G401 (cell line): ENCODE measurements at regions not wholly inside any gene's neighbourhood (a gene's known extent, or its start where the extent isn't known, plus 50 kb on each side); places are given as distances from the start of the nearest gene placed in this dataset.

Experiments
- DNase-seq: peaks from one replicate; pipeline ENCODE4 v3.0.0-alpha.2; 2015; ENCODE audit warnings: low spot score
- in situ Hi-C: cut with HindIII; loops from 2 replicates; pipeline ENCODE4 v1.10.0; 2016; ENCODE audit warnings: low sequenced_read_pairs, mixed read lengths

- no peak for DNase-seq
- in situ Hi-C loops = no loop called here
Measured at GRCh38 chr18:75115514-75115913, 93.4 kb downstream of the PTGR3 start.
